Endothelial cell of umbilical vein (primary cell): ENCODE measurements at regions not wholly inside any gene's neighbourhood (a gene's known extent, or its start where the extent isn't known, plus 50 kb on each side); places are given as distances from the start of the nearest gene placed in this dataset.

Experiments
- BruUV-seq: library from RNA; stranded (reverse); fragments of 400-500 nt; replicated peaks from 2 replicates; lab custom pipeline; 2021; lab: Mats Ljungman, UMichigan
- CTCF ChIA-PET: fragments of 300-600, 350-600 bp; sonication (Branson Sonifier 250); formaldehyde crosslinking; loops from one replicate; lab custom pipeline; 2021; ENCODE audit warnings: antibody characterized with exemption, inconsistent platforms; lab: Charles Lee
- POLR2A ChIA-PET: fragments of 300-600, 350-600 bp; sonication (Branson Sonifier 250); formaldehyde crosslinking; loops from one replicate; lab custom pipeline; 2021; ENCODE audit warnings: antibody characterized with exemption, inconsistent platforms; lab: Charles Lee
- DNase-seq: peaks from one replicate; pipeline ENCODE4 v3.0.0-alpha.2; 2011; ENCODE audit warnings: low read depth, low spot score
- FAIRE-seq: peaks from 2 replicates; lab custom pipeline; 2011; peaks lifted over from hg19 to GRCh38; lab: Jason Lieb, UNC
- H2AFZ ChIP-seq: 2 replicates; pipeline ENCODE4 v1.6.0; 2012; ENCODE audit warnings: low read depth, low read length, control low read depth, inconsistent platforms
- H3K27ac ChIP-seq: 2 replicates; pipeline ENCODE4 v1.5.1; 2011; ENCODE audit warnings: low read depth, mild to moderate bottlenecking, control low read depth, low read length, moderate library complexity; ENCODE audit not compliant: insufficient read depth
- H3K27me3 ChIP-seq, 2 experiments: 2 replicates each; pipeline versions ENCODE4 v1.6.0 to v1.6.1; 2011; ENCODE audit warnings: low read length in 2 of 2, mixed read lengths in 1 of 2; ENCODE audit not compliant: control insufficient read depth in 2 of 2, insufficient read depth in 2 of 2
- H3K36me3 ChIP-seq, 2 experiments: 2 replicates in 1 of 2; 3 replicates in 1 of 2; pipeline ENCODE4 v1.5.1; 2011; ENCODE audit warnings: low read length in 2 of 2, mild to moderate bottlenecking in 1 of 2, moderate library complexity in 1 of 2; ENCODE audit not compliant: control insufficient read depth in 2 of 2, insufficient read depth in 2 of 2; ENCODE audit errors: extremely low read depth in 1 of 2
- H3K4me1 ChIP-seq: 3 replicates; pipeline ENCODE4 v1.5.1; 2011; ENCODE audit warnings: mild to moderate bottlenecking, low read length; ENCODE audit not compliant: control insufficient read depth, insufficient read depth; ENCODE audit errors: extremely low read depth
- H3K4me2 ChIP-seq: 2 replicates; pipeline ENCODE4 v1.6.1; 2011; ENCODE audit warnings: low read length, control low read depth, mixed read lengths; ENCODE audit not compliant: insufficient read depth
- H3K4me3 ChIP-seq, 3 experiments: fragments of 200-600 bp in 1 of 3; sonication (generic), shearing (Covaris generic) in 1 of 3; replicated peaks in 1 of 3; 2 replicates each; pipeline ENCODE4 v1.5.1; 2011 to 2016; ENCODE audit warnings: control low read depth in 3 of 3, low read length in 3 of 3, mild to moderate bottlenecking in 2 of 3, inconsistent platforms in 1 of 3, low read depth in 1 of 3, moderate library complexity in 1 of 3; ENCODE audit not compliant: insufficient read depth in 1 of 3
- H3K79me2 ChIP-seq: 2 replicates; pipeline ENCODE4 v1.6.0; 2012; ENCODE audit warnings: low read length, inconsistent platforms; ENCODE audit not compliant: control insufficient read depth, insufficient read depth
- H3K9ac ChIP-seq: replicated peaks from 2 replicates; pipeline ENCODE3; 2011; ENCODE audit warnings: low read length, control low read depth; ENCODE audit not compliant: insufficient read depth; ENCODE audit errors: extremely low read depth
- H3K9me1 ChIP-seq: replicated peaks from 3 replicates; pipeline ENCODE4 v1.6.0; 2011; ENCODE audit warnings: mild to moderate bottlenecking, low read length; ENCODE audit not compliant: control insufficient read depth, insufficient read depth; ENCODE audit errors: extremely low read depth
- H3K9me3 ChIP-seq: replicated peaks from 2 replicates; pipeline ENCODE4 v1.5.1; 2012; ENCODE audit warnings: low read length, inconsistent platforms; ENCODE audit not compliant: control insufficient read depth, insufficient read depth
- H4K20me1 ChIP-seq: replicated peaks from 2 replicates; pipeline ENCODE3; 2011; ENCODE audit warnings: mild to moderate bottlenecking, low read length; ENCODE audit not compliant: control insufficient read depth, insufficient read depth; ENCODE audit errors: extremely low read depth
- EZH2 ChIP-seq: IDR thresholded peaks from 2 replicates; pipeline ENCODE4 v1.6.1; 2012; ENCODE audit warnings: borderline replicate concordance, low read depth, mild to moderate bottlenecking, moderate library complexity, low read length, inconsistent platforms; ENCODE audit not compliant: severe bottlenecking
- FOS ChIP-seq: IDR thresholded peaks from 2 replicates; pipeline ENCODE4 v1.6.1; 2011; ENCODE audit warnings: mild to moderate bottlenecking, low read length, moderate library complexity, borderline replicate concordance; ENCODE audit not compliant: insufficient read depth
- GATA2 ChIP-seq: IDR thresholded peaks from 2 replicates; pipeline ENCODE4 v1.7.0; 2011; ENCODE audit warnings: low read depth, mild to moderate bottlenecking, moderate library complexity, mixed read lengths, low read length; ENCODE audit not compliant: insufficient read length, insufficient read depth
- JUN ChIP-seq: IDR thresholded peaks from 2 replicates; pipeline ENCODE4 v1.6.1; 2011; ENCODE audit warnings: borderline replicate concordance, low read depth; ENCODE audit not compliant: insufficient read length, insufficient read depth
- MYC ChIP-seq: IDR thresholded peaks from one replicate; pipeline ENCODE4 v1.6.1; 2011; ENCODE audit warnings: mild to moderate bottlenecking, low read depth, low read length
- POLR2A ChIP-seq: IDR thresholded peaks from 2 replicates; pipeline ENCODE4 v1.6.1; 2012; ENCODE audit warnings: low read depth, mild to moderate bottlenecking, control low read depth, low read length
- POLR2AphosphoS5 ChIP-seq: IDR thresholded peaks from 2 replicates; pipeline ENCODE4 v1.6.1; 2012; ENCODE audit warnings: low read depth, mild to moderate bottlenecking, control low read depth, low read length, moderate library complexity; ENCODE audit not compliant: insufficient read depth
- dilution Hi-C: fragments of 300-500 bp; cut with MboI; formaldehyde crosslinking; loops from one replicate; pipeline ENCODE4 v1.15.0; 2019; ENCODE audit warnings: low sequenced_read_pairs; ENCODE audit not compliant: extremely low pct_ligation_motif_present
- intact Hi-C: fragments of 100-400 bp; cut with micrococcal nuclease; formaldehyde crosslinking; loops from one replicate; pipeline ENCODE4 v1.10.0; 2022
- TF ChIP-seq, protein P1 (sequence below), 2 donors: IDR thresholded peaks; 1 replicate in 1 of 2; 2 replicates in 1 of 2; pipeline ENCODE4 v1.5.1; 2011; ENCODE audit warnings: low read length in 2 of 2, mild to moderate bottlenecking in 2 of 2, moderate library complexity in 2 of 2, control low read depth in 1 of 2, inconsistent platforms in 1 of 2, low read depth in 1 of 2; ENCODE audit not compliant: insufficient read depth in 1 of 2; ENCODE audit errors: extremely low read depth in 1 of 2
- TF ChIP-seq, protein P2 (sequence below): IDR thresholded peaks from 2 replicates; pipeline ENCODE4 v1.6.1; 2011; ENCODE audit not compliant: insufficient read depth, insufficient read length

DNA sequence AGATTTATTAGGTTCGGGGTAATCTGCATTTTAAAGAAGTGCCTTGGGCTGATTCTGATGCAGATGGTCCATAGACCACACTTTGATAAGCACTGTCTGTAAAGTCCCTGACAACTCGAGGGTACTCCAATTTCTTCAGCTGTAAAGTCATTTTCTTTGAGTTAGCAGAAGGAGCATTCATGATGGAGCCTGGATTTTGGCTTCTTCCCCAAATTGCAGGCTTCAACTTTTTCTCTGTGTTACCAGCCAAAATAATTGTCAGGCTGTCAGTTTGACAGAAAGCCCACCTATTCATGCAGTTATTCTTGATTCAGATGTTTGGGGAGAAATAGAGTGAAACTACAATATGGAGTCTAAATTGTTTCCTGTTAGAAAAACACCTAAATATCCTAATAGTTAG lies 66.0 kb downstream of the RPL37A start:
- no peaks in the 10 kb centered on the region for H3K9me3 ChIP-seq
- no peaks in the 10 kb centered on the region for H3K79me2 ChIP-seq
- BruUV-seq, result no TSS peak
- no peak overlapping the region for H3K9ac ChIP-seq
- H3K9me1 ChIP-seq, result no peaks in the 10 kb centered on the region
- intact Hi-C loops (no loop called here), dilution Hi-C loops (no loop called here)
- H3K4me2 ChIP-seq, result no peak overlapping the region
- no peak overlapping the region for H3K4me3 ChIP-seq
- H3K27me3 ChIP-seq, result peaks cover 3 to 10% of the 10 kb centered on the region in 2 experiments
- TF ChIP-seq, protein P1, sequence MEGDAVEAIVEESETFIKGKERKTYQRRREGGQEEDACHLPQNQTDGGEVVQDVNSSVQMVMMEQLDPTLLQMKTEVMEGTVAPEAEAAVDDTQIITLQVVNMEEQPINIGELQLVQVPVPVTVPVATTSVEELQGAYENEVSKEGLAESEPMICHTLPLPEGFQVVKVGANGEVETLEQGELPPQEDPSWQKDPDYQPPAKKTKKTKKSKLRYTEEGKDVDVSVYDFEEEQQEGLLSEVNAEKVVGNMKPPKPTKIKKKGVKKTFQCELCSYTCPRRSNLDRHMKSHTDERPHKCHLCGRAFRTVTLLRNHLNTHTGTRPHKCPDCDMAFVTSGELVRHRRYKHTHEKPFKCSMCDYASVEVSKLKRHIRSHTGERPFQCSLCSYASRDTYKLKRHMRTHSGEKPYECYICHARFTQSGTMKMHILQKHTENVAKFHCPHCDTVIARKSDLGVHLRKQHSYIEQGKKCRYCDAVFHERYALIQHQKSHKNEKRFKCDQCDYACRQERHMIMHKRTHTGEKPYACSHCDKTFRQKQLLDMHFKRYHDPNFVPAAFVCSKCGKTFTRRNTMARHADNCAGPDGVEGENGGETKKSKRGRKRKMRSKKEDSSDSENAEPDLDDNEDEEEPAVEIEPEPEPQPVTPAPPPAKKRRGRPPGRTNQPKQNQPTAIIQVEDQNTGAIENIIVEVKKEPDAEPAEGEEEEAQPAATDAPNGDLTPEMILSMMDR (IDR thresholded peaks at IDR 0.05; ENCODE audit: extremely low read depth in 1 of 2, insufficient read depth in 1 of 2, low read depth in 1 of 2, low read length in 2 of 2), result no peak
- TF ChIP-seq POLR2A (no peak), EZH2 (no peak), POLR2AphosphoS5 (no peak), FOS (no peak), MYC (no peak), JUN (no peak), GATA2 (no peak)
- TF ChIP-seq, protein P2, sequence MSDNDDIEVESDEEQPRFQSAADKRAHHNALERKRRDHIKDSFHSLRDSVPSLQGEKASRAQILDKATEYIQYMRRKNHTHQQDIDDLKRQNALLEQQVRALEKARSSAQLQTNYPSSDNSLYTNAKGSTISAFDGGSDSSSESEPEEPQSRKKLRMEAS, result no peak
- no peaks in the 10 kb centered on the region for H3K4me1 ChIP-seq
- H3K27ac ChIP-seq, result no peak overlapping the region
- H3K36me3 ChIP-seq, result no peaks in the 10 kb centered on the region
- DNase-seq (no peak), FAIRE-seq (no peak)
- ChIA-PET POLR2A (no interaction called here), CTCF (interaction anchor here (1.5 to 3.0 kb wide), 2 partner anchors 10 to 45 kb away, joined by 3 to 8 read pairs; no protein-coding TSS in a partner anchor)
- H4K20me1 ChIP-seq, result no peaks in the 10 kb centered on the region
- H2AFZ ChIP-seq, result no peak overlapping the region
